H9 (cell line): ENCODE measurements at regions not wholly inside any gene's neighbourhood (a gene's known extent, or its start where the extent isn't known, plus 50 kb on each side); places are given as distances from the start of the nearest gene placed in this dataset.

Experiments
- DNase-seq: peaks from one replicate; pipeline ENCODE4 v3.0.0-alpha.2; 2017
- H2AFZ ChIP-seq: one replicate; pipeline ENCODE4 v1.6.1; 2013; ENCODE audit warnings: mild to moderate bottlenecking, low read length, control low read depth, moderate library complexity
- H2AK5ac ChIP-seq: 2 replicates; pipeline ENCODE4 v1.6.1; 2013; ENCODE audit warnings: low read length, control low read depth, mixed read lengths; ENCODE audit not compliant: insufficient read length
- H2BK120ac ChIP-seq: one replicate; pipeline ENCODE4 v1.6.1; 2013; ENCODE audit warnings: low read depth, mild to moderate bottlenecking, low read length, control low read depth, inconsistent platforms; ENCODE audit not compliant: poor library complexity, severe bottlenecking
- H2BK12ac ChIP-seq: 2 replicates; pipeline ENCODE4 v1.6.1; 2013; ENCODE audit warnings: low read length, control low read depth, mixed read lengths, low read depth; ENCODE audit not compliant: insufficient read length
- H2BK15ac ChIP-seq: 2 replicates; pipeline ENCODE4 v1.6.1; 2013; ENCODE audit warnings: low read depth, low read length, control low read depth
- H2BK20ac ChIP-seq: one replicate; pipeline ENCODE4 v1.6.1; 2013; ENCODE audit warnings: low read depth, mild to moderate bottlenecking, low read length, control low read depth, inconsistent platforms; ENCODE audit not compliant: poor library complexity, severe bottlenecking
- H2BK5ac ChIP-seq: 2 replicates; pipeline ENCODE4 v1.6.1; 2013; ENCODE audit warnings: low read length, control low read depth, mixed read lengths; ENCODE audit not compliant: insufficient read length
- H3K14ac ChIP-seq: 2 replicates; pipeline ENCODE4 v1.6.1; 2013; ENCODE audit warnings: low read length, control low read depth; ENCODE audit not compliant: insufficient read depth
- H3K18ac ChIP-seq: 2 replicates; pipeline ENCODE4 v1.6.1; 2013; ENCODE audit warnings: low read depth, mild to moderate bottlenecking, mixed read lengths, low read length, control low read depth; ENCODE audit not compliant: insufficient read length
- H3K23ac ChIP-seq: 2 replicates; pipeline ENCODE4 v1.6.1; 2013; ENCODE audit warnings: low read length, control low read depth, mixed read lengths, low read depth; ENCODE audit not compliant: insufficient read length
- H3K23me2 ChIP-seq: 2 replicates; pipeline ENCODE4 v1.6.1; 2013; ENCODE audit warnings: low read depth, mild to moderate bottlenecking, mixed read lengths, low read length, control low read depth; ENCODE audit not compliant: insufficient read length, poor library complexity, severe bottlenecking
- H3K27ac ChIP-seq: 2 replicates; pipeline ENCODE4 v1.5.1; 2013; ENCODE audit warnings: low read length, control low read depth, mixed read lengths, low read depth; ENCODE audit not compliant: insufficient read length
- H3K27me3 ChIP-seq: 2 replicates; pipeline ENCODE4 v1.6.1; 2013; ENCODE audit warnings: low read length, control low read depth, inconsistent platforms; ENCODE audit not compliant: insufficient read depth
- H3K4ac ChIP-seq: 2 replicates; pipeline ENCODE4 v1.6.1; 2013; ENCODE audit warnings: low read depth, mild to moderate bottlenecking, control low read depth, inconsistent platforms, low read length, moderate library complexity
- H3K4me1 ChIP-seq: 2 replicates; pipeline ENCODE4 v1.6.1; 2013; ENCODE audit warnings: low read length, control low read depth, inconsistent platforms; ENCODE audit not compliant: insufficient read depth
- H3K4me2 ChIP-seq: 2 replicates; pipeline ENCODE4 v1.6.1; 2013; ENCODE audit warnings: low read length, control low read depth, mixed read lengths; ENCODE audit not compliant: insufficient read length, insufficient read depth
- H3K56ac ChIP-seq: 2 replicates; pipeline ENCODE4 v1.6.1; 2013; ENCODE audit warnings: low read depth, mild to moderate bottlenecking, mixed read lengths, low read length, control low read depth; ENCODE audit not compliant: insufficient read length
- H3K79me1 ChIP-seq: 2 replicates; pipeline ENCODE4 v1.6.1; 2013; ENCODE audit warnings: low read depth, mild to moderate bottlenecking, moderate library complexity, low read length, control low read depth, inconsistent platforms; ENCODE audit not compliant: insufficient read depth, poor library complexity, severe bottlenecking
- H3K79me2 ChIP-seq: 2 replicates; pipeline ENCODE4 v1.6.1; 2013; ENCODE audit warnings: low read length, control low read depth, inconsistent platforms; ENCODE audit not compliant: insufficient read depth
- H3K9ac ChIP-seq: 2 replicates; pipeline ENCODE4 v1.6.1; 2013; ENCODE audit warnings: low read length, control low read depth, mixed read lengths; ENCODE audit not compliant: insufficient read length; ENCODE audit errors: extremely low read depth
- H3K9me3 ChIP-seq: one replicate; pipeline ENCODE4 v1.6.1; 2013; ENCODE audit warnings: low read depth, low read length, inconsistent platforms; ENCODE audit not compliant: control insufficient read depth
- H3T11ph ChIP-seq: one replicate; pipeline ENCODE4 v1.6.1; 2013; ENCODE audit warnings: mild to moderate bottlenecking, low read length, control low read depth, inconsistent platforms
- H4K20me1 ChIP-seq: one replicate; pipeline ENCODE4 v1.6.1; 2013; ENCODE audit not compliant: control insufficient read depth, insufficient read length, insufficient read depth
- H4K5ac ChIP-seq: 2 replicates; pipeline ENCODE4 v1.6.1; 2013; ENCODE audit warnings: low read depth, mild to moderate bottlenecking, mixed read lengths, low read length, control low read depth; ENCODE audit not compliant: insufficient read length
- H4K8ac ChIP-seq: replicated peaks from 2 replicates; pipeline ENCODE4 v1.6.1; 2013; ENCODE audit warnings: low read length, control low read depth, mixed read lengths, low read depth; ENCODE audit not compliant: insufficient read length
- H4K91ac ChIP-seq: 2 replicates; pipeline ENCODE4 v1.6.1; 2013; ENCODE audit warnings: low read depth, mild to moderate bottlenecking, moderate library complexity, mixed read lengths, low read length, control low read depth; ENCODE audit not compliant: insufficient read length
- H3K27ac Mint-ChIP-seq, 3 experiments: 2 replicates in 2 of 3; 3 replicates in 1 of 3; pipeline ENCODE4 v1.8.0; 2020 to 2021; ENCODE audit warnings: mixed read lengths in 3 of 3, mild to moderate bottlenecking in 1 of 3, moderate library complexity in 1 of 3
- H3K27me3 Mint-ChIP-seq: 2 replicates; pipeline ENCODE4 v1.8.0; 2021; ENCODE audit warnings: low read depth, mild to moderate bottlenecking, moderate library complexity, mixed read lengths
- H3K36me3 Mint-ChIP-seq, 3 experiments: 2 replicates in 2 of 3; 3 replicates in 1 of 3; pipeline ENCODE4 v1.8.0; 2020 to 2021; ENCODE audit warnings: low read depth in 3 of 3, mixed read lengths in 3 of 3; ENCODE audit not compliant: insufficient read depth in 1 of 3
- H3K4me1 Mint-ChIP-seq, 2 experiments: 2 replicates each; pipeline ENCODE4 v1.8.0; 2020; ENCODE audit warnings: mixed read lengths in 2 of 2
- H3K4me3 Mint-ChIP-seq, 2 experiments: 2 replicates in 1 of 2; 3 replicates in 1 of 2; pipeline ENCODE4 v1.8.0; 2020 to 2021; ENCODE audit warnings: mild to moderate bottlenecking in 2 of 2, mixed read lengths in 2 of 2, moderate library complexity in 1 of 2
- H3K9me3 Mint-ChIP-seq, 2 experiments: 2 replicates in 1 of 2; 3 replicates in 1 of 2; pipeline ENCODE4 v1.8.0; 2020; ENCODE audit warnings: mild to moderate bottlenecking in 2 of 2, mixed read lengths in 2 of 2, moderate library complexity in 1 of 2
- CTCF ChIP-seq: fragments of 200-600 bp; sonication (generic); conservative IDR thresholded peaks from 3 replicates; pipeline ENCODE4 v1.8.0; 2021; ENCODE audit warnings: antibody characterized with exemption, mild to moderate bottlenecking
- WGBS: extraction: QIAGEN DNeasy Blood & Tissue Kit; methylation state at CpG from one replicate; pipeline ENCODE4 v1.1.7; 2013; ENCODE audit warnings: missing lambda C conversion rate, low lambda C conversion rate, mixed read lengths; ENCODE audit not compliant: insufficient read length; ENCODE audit errors: extremely low coverage; 5-methylcytosine and 5-hydroxymethylcytosine counted together

GRCh38 chr4:105075045-105075444, 71.6 kb upstream of the TET2 start:
- Histone ChIP-seq H3K23ac (no peak overlapping the region), H3T11ph (no peak overlapping the region), H4K5ac (no peak overlapping the region), H2BK5ac (no peak overlapping the region), H2BK120ac (no peak overlapping the region), H3K9me3 (no peaks in the 10 kb centered on the region), H2BK15ac (no peak overlapping the region), H3K9ac (no peak overlapping the region), H2BK12ac (no peak overlapping the region), H3K27me3 (no peaks in the 10 kb centered on the region), H3K79me1 (no peaks in the 10 kb centered on the region), H3K14ac (no peak overlapping the region), H3K4ac (no peak overlapping the region), H3K79me2 (no peaks in the 10 kb centered on the region), H2AK5ac (no peak overlapping the region), H3K56ac (no peak overlapping the region), H3K27ac (no peak overlapping the region), H3K23me2 (no peaks in the 10 kb centered on the region), H3K4me1 (no peaks in the 10 kb centered on the region), H2AFZ (no peak overlapping the region), H4K8ac (no peak overlapping the region), H3K18ac (no peak overlapping the region), H4K20me1 (no peaks in the 10 kb centered on the region), H2BK20ac (no peak overlapping the region), H4K91ac (no peak overlapping the region), H3K4me2 (no peak overlapping the region)
- no peak for DNase-seq
- Mint-ChIP-seq H3K27ac (no peak overlapping the region), H3K4me3 (no peak overlapping the region), H3K27me3 (no peaks in the 10 kb centered on the region), H3K9me3 (no peaks in the 10 kb centered on the region), H3K4me1 (no peaks in the 10 kb centered on the region), H3K36me3 (no peaks in the 10 kb centered on the region)
- no CpG with 5 or more reads among the region's 2 CpGs for WGBS
- no peak for TF ChIP-seq CTCF
